HepG2 (cell line): ENCODE measurements at regions not wholly inside any gene's neighbourhood (a gene's known extent, or its start where the extent isn't known, plus 50 kb on each side); places are given as distances from the start of the nearest gene placed in this dataset.

ENCODE experiments used
- CENPT ChIP-seq: sonication (generic); formaldehyde crosslinking; IDR thresholded peaks from 2 replicates; pipeline ENCODE4 v1.8.0; 2022; ENCODE audit warnings: low read depth, mild to moderate bottlenecking, moderate library complexity, missing genetic modification reagents
- E2F1 ChIP-seq: sonication (generic); formaldehyde crosslinking; IDR thresholded peaks from 2 replicates; pipeline ENCODE4 v1.5.0; 2020; ENCODE audit warnings: missing genetic modification reagents
- FLYWCH1 ChIP-seq: sonication (generic); formaldehyde crosslinking; IDR thresholded peaks from 2 replicates; pipeline ENCODE4 v1.8.1; 2023; ENCODE audit warnings: mild to moderate bottlenecking, missing genetic modification reagents
- FOXA1 ChIP-seq, 2 experiments: fragments of 450-650 bp in 1 of 2; sonication (generic) in 1 of 2; formaldehyde crosslinking in 1 of 2; IDR thresholded peaks; 2 replicates each; pipeline versions ENCODE4 v1.4.0 to v1.6.1; 2016 to 2020; ENCODE audit warnings: missing genetic modification reagents in 1 of 2
- MATR3 ChIP-seq: sonication (generic); formaldehyde crosslinking; IDR thresholded peaks from 2 replicates; pipeline ENCODE4 v1.4.0; 2020; ENCODE audit warnings: missing genetic modification reagents
- MYNN ChIP-seq: sonication (generic); formaldehyde crosslinking; IDR thresholded peaks from 2 replicates; pipeline ENCODE4 v1.4.0; 2020; ENCODE audit warnings: mild to moderate bottlenecking, low read depth, missing genetic modification reagents
- NR0B2 ChIP-seq: sonication (generic); formaldehyde crosslinking; IDR thresholded peaks from 2 replicates; pipeline ENCODE4 v1.4.0; 2020; ENCODE audit warnings: mild to moderate bottlenecking, missing genetic modification reagents
- NR2F2 ChIP-seq: IDR thresholded peaks from 2 replicates; pipeline ENCODE4 v1.6.1; 2012; ENCODE audit warnings: low read depth, inconsistent platforms, borderline replicate concordance
- PCBP2 ChIP-seq: fragments of 200-400 bp; formaldehyde crosslinking; optimal IDR thresholded peaks from 2 replicates; pipeline ENCODE3; 2018; ENCODE audit warnings: low read length, low read depth; ENCODE audit not compliant: poor library complexity, severe bottlenecking
- PRMT3 ChIP-seq: sonication (generic); formaldehyde crosslinking; IDR thresholded peaks from 2 replicates; pipeline ENCODE4 v1.8.1; 2022; ENCODE audit warnings: low read depth, mild to moderate bottlenecking, moderate library complexity, missing genetic modification reagents, borderline replicate concordance
- RBFOX2 ChIP-seq: fragments of 200-400 bp; formaldehyde crosslinking; IDR thresholded peaks from 2 replicates; pipeline ENCODE4 v1.6.1; 2017; ENCODE audit warnings: low read depth, mild to moderate bottlenecking, low read length
- SMAD3 ChIP-seq: sonication (generic); formaldehyde crosslinking; IDR thresholded peaks from 2 replicates; pipeline ENCODE4 v1.4.0; 2020; ENCODE audit warnings: missing genetic modification reagents
- SNAPC2 ChIP-seq: sonication (generic); formaldehyde crosslinking; IDR thresholded peaks from 2 replicates; pipeline ENCODE4 v1.8.1; 2022; ENCODE audit warnings: mild to moderate bottlenecking, missing genetic modification reagents
- TBP ChIP-seq: sonication (generic); formaldehyde crosslinking; IDR thresholded peaks from 2 replicates; pipeline ENCODE4 v1.5.0; 2020; ENCODE audit warnings: missing genetic modification reagents
- TSC22D2 ChIP-seq: sonication (generic); formaldehyde crosslinking; IDR thresholded peaks from 2 replicates; pipeline ENCODE4 v1.5.1; 2020; ENCODE audit warnings: missing genetic modification reagents, mild to moderate bottlenecking, borderline replicate concordance
- ZBTB21 ChIP-seq: sonication (generic); formaldehyde crosslinking; IDR thresholded peaks from 2 replicates; pipeline ENCODE4 v1.4.0; 2020; ENCODE audit warnings: missing genetic modification reagents
- ZBTB38 ChIP-seq: sonication (generic); formaldehyde crosslinking; IDR thresholded peaks from 2 replicates; pipeline ENCODE4 v1.5.1; 2020; ENCODE audit warnings: mild to moderate bottlenecking, missing genetic modification reagents
- ZMYM4 ChIP-seq: sonication (generic); formaldehyde crosslinking; IDR thresholded peaks from 2 replicates; pipeline ENCODE4 v1.8.1; 2023; ENCODE audit warnings: mild to moderate bottlenecking, missing genetic modification reagents
- ZNF407 ChIP-seq: sonication (generic); formaldehyde crosslinking; IDR thresholded peaks from one replicate; pipeline ENCODE4 v1.5.1; 2020; ENCODE audit warnings: mild to moderate bottlenecking, missing genetic modification reagents; ENCODE audit errors: not compliant biosample characterization
- ZNF564 ChIP-seq: sonication (generic); formaldehyde crosslinking; IDR thresholded peaks from 2 replicates; pipeline ENCODE4 v1.8.1; 2023; ENCODE audit warnings: mild to moderate bottlenecking, missing genetic modification reagents
- ZNF773 ChIP-seq: sonication (generic); formaldehyde crosslinking; IDR thresholded peaks from 2 replicates; pipeline ENCODE4 v1.4.0; 2020; ENCODE audit warnings: missing genetic modification reagents, borderline replicate concordance

- TF ChIP-seq ZNF564, result no peak
- no peak for TF ChIP-seq NR2F2
- TF ChIP-seq SMAD3 (CRISPR knock-in tag), result no peak
- no peak for TF ChIP-seq ZNF407 (CRISPR knock-in tag)
- TF ChIP-seq ZBTB38 (CRISPR knock-in tag), result peak; percentile 99
- 0 out of 2 replicates have a peak, but pooled peaks have one; percentile 21 for TF ChIP-seq NR0B2 (CRISPR knock-in tag)
- TF ChIP-seq TSC22D2, result no peak; the same call in 1 of the 2 replicates
- TF ChIP-seq FOXA1 (IDR thresholded peaks at IDR 0.05), result no peak
- TF ChIP-seq FOXA1 (CRISPR knock-in tag; IDR thresholded peaks at IDR 0.05), result no peak
- no peak for TF ChIP-seq PRMT3 (CRISPR knock-in tag)
- TF ChIP-seq ZNF773, result no peak
- TF ChIP-seq E2F1 (CRISPR knock-in tag), result no peak
- TF ChIP-seq CENPT, result no peak
- no peak for TF ChIP-seq MATR3 (CRISPR knock-in tag)
- no peak for TF ChIP-seq SNAPC2 (CRISPR knock-in tag)
- no peak for TF ChIP-seq ZBTB21 (CRISPR knock-in tag)
- no peak for TF ChIP-seq PCBP2
- no peak for TF ChIP-seq FLYWCH1
- no peak for TF ChIP-seq MYNN
- TF ChIP-seq TBP, result no peak
- TF ChIP-seq ZMYM4, result no peak
- TF ChIP-seq RBFOX2, result peak; percentile 82
Observed at GRCh38 chr2:62570861-62571698, 65.1 kb upstream of the TMEM17 start (continued).
